ENCODE measurements at regions not wholly inside any gene's neighbourhood (a gene's known extent, or its start where the extent isn't known, plus 50 kb on each side); places are given as distances from the start of the nearest gene placed in this dataset.
A peak's percentile ranks its signal among the peaks of the same experiment; 100 is the strongest.

DNA sequence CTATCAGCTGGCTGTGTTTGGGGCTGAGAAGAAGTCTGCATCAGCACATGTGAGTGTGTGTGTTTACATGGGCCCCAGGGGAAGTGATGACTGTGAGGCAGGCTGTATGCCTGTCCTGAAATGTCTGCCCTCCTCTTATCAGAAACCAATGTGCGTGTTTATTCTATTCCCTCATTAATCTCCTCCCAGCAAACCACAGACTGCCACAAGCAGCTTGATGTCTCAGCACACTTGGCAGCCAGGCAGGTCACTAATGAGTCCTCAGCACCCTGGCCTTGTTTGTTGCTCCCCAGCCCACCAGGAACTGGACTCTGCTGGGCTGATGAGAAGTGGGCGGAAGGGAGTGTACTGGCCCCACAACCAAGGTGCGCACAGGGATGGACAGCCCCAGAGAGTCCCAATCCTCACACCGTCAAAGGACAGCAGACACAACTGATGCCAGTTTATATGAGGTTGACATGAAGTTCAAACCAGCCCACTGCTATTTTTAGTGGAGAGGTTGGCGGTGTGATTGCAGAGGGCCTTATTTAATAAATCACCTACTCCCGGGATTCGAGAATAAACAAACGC, 225.8 kb downstream of the ETS1 start:
- peak; percentile 40 for DNase-seq

GRCh38 chr11:128359515-128359914, 227.8 kb downstream of the ETS1 start:
- no peak for DNase-seq

- no peak for DNase-seq
Observed at GRCh38 chr11:128357073-128357472, 230.3 kb downstream of the ETS1 start.

DNA sequence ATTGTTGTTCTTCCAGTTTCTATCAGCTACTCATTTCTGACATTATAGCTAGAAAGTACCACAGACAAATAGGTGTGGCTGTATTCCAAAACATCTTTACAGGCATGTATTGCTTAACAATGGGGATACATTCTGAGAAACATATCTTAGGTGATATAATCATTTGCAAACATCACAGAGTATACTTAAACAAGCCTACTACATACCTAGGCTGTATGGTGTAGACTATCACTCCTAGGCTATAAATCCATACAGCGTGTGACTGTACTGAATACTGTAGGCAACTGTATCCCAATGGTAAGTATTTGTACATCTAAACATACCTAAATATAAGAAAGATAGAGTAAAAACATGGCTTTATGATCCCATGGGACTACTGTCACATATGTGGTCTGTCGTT, 231.8 kb downstream of the ETS1 start:
- DNase-seq = no peak

- no peak for DNase-seq
Observed at GRCh38 chr11:128354476-128354875, 232.9 kb downstream of the ETS1 start.

DNA sequence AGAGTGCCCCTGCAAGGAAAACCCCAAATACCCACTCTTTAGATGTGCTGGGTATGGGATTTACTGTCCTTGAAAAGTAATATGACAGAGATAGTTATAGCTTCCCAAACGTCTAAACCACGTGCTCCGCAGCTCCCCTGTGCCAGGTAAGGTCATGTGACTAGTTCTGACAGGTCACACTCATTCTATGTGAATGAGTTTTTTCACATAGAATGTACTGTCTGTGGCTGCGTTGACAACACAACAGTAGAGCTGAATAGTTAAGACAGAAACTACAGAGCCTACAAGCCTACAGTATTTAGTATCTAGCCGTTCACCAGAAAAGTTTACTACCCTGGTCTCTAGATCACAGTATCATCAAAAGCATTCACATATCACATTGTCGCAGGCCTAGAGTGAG, 236.2 kb downstream of the ETS1 start:
- no peak for DNase-seq

DNA sequence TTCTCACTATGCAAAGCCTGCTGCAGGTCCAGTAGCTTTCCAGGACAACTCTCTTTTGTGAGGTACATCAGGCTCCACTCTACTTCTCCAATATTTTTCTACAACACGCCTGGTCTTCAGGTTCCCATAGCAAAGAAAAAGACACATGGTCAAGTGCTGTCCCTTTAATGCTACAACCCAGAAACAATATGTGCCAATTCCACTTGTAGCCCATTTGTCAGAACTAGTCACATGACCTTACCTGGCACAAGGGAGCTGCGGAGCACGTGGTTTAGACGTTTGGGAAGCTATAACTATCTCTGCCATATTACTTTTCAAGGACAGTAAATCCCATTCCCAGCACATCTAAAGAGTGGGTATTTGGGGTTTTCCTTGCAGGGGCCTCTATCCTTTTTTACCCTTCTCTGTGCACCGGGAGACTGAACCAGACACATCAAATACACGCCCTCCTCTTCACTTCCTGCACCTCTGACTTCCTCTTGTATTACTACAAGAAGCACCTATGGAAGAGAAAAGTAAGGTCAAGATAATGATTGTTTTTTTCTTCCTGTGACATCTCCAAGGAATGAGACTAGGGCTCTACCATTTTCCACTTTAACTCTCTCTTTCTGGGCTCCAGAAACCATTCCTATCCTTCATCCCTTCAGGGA, 237.6 kb downstream of the ETS1 start:
- DNase-seq = peak; percentile 32

DNA sequence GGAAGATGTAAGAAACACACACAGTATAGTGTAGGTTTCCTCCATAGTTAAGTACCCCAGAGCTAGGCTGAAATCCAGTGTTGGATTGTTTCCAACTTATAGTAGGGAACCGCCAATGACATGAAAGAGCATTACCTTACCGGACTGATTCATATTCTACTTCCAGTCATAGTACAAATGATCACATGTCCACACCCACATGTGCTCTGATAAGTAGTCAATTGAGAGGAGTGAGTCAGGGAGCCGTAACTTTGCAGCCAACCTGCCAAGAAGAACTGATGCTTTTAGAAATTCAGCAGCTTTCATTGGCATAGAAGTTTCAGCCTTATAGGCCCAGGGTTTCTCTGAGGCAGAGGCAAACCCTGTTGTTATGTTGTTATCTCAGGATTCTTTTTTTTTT, 240.6 kb downstream of the ETS1 start:
- DNase-seq = no peak

DNA sequence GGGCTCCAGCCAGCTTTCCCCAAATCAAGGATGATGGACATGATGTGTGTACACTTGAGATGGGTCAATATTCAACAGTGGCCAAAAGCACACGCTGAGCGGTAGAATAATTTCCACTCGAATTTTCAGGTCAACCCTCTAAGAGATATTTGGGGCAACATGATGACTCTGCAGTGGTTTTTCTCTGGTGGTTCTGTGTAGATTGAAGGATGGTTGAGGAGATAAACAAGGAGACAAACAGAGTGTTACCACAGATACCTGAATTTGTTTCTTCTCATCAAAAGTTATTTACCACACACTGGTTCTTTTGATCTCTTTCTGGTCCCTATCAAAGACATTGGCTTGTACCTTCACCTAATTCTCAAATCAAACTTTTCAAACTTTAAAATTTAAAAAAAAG, 242.0 kb downstream of the ETS1 start:
- peak; percentile 84 for DNase-seq

GRCh38 chr11:128343870-128344269, 243.5 kb downstream of the ETS1 start:
- no peak for DNase-seq

DNA sequence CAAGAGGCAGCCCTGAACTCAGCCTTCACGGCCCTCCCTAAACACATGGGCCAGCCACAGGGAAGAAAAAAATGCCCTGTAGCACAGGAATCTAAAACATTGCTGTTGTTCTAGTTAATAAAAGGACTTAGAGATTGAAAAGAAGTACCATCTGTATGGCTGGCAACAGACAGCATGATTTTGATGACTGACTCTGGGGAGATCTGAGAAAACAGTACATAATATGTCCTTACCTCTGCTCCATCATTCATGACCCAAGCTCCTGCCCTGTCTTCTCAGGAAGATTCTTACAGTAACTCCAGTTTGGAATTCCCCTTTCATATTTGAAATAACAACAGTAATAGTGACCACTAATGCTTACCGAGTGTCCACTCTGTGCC, 244.2 kb downstream of the ETS1 start:
- no peak for DNase-seq

- DNase-seq = peak; percentile 80
Observed at GRCh38 chr11:128342511-128343134, 244.7 kb downstream of the ETS1 start.

- DNase-seq = peak; percentile 85
Observed at GRCh38 chr11:128341280-128342248, 245.8 kb downstream of the ETS1 start.

GRCh38 chr11:128339792-128340191, 247.6 kb downstream of the ETS1 start:
- DNase-seq = peak; percentile 33

- no peak for DNase-seq
Observed at GRCh38 chr11:128338811-128339210, 248.5 kb downstream of the ETS1 start.

- DNase-seq = no peak
Observed at GRCh38 chr11:128336203-128336602, 251.2 kb downstream of the ETS1 start.

- no peak for DNase-seq
Observed at GRCh38 chr11:128335729-128336128, 251.6 kb downstream of the ETS1 start.

GRCh38 chr11:128334311-128335044, 252.9 kb downstream of the ETS1 start:
- DNase-seq = no peak

DNA sequence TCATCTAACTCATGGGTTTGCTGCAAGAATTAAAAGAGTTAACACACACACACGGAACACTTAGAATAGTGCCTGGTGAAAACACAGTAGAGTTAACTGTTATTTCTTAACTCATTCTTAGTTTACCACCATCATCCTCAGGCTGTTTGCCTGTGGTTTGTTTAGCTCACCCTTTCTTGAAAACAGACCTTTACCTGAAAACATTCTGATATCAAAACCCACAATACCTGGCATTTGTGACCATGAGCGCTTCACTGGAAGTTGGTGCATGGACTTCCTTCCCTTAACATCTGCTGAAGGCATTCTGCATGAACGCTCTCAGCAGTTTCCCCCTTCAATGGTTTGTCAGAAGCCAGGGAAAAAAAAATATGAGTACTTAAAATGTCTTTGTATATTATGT, 256.0 kb downstream of the ETS1 start:
- DNase-seq = no peak

DNA sequence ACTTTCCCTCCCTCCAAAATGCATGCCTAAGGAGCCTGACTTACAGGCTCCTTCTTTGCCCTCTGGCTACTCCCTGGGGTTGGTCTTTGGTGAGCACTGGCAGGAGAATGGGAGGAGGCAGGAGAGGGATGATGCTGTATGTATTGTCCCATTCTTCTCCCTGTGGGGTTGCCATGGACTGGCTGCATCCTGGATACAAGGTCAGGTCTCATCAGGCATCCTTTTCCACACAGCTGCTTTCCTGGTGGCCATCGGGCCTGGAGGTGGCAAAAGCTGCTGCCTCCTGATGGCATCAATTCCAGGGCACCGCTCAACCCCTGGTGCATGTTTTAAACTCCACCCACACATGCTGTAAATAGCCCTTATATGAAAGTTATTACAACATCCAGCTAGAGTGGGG, 257.2 kb downstream of the ETS1 start:
- no peak for DNase-seq

DNA sequence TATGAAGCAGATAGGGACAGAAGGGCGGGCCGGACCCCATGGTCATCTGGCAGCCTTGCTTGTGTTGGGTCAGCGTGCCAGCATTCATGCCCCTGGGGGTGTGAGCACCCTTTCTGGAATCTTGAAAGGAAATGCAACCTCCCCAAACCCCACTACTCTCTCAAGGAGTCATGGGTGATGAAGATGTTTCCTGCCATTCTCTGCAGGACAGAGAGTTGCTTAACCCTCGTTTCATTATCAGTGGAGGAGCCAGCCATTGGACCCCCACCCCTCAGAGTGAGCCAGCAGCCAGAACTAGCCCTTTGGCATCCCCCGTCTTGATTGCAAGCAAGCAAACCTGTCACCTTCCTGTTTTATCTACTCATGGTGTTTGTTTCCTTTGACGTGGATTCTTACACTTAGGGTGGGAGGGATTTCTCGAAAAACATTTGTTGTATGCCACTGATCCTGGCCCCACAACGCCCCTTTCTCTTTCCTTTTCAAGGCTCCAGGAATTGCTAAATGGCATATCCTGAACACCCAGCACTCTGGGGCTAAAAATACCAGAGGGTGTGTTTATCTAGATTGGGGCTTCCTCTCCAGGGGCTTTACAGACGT, 258.3 kb downstream of the ETS1 start:
- peak; percentile 66 for DNase-seq

- DNase-seq = no peak
Observed at GRCh38 chr11:128327274-128327673, 260.1 kb downstream of the ETS1 start.

Data from central memory CD4-positive, alpha-beta T cell (primary cell).